ENCODE measurements at regions not wholly inside any gene's neighbourhood (a gene's known extent, or its start where the extent isn't known, plus 50 kb on each side); places are given as distances from the start of the nearest gene placed in this dataset.

- no peak for TF ChIP-seq CTCF (IDR thresholded peaks at IDR 0.05)
- TF ChIP-seq ZFX (IDR thresholded peaks at IDR 0.05; ENCODE audit: borderline replicate concordance): no peak
- H3K27ac ChIP-seq: no peak overlapping the region
These were observed 258.3 kb upstream of the PMEPA1 start for GRCh38 chr20:57968120-57968519.

DNA sequence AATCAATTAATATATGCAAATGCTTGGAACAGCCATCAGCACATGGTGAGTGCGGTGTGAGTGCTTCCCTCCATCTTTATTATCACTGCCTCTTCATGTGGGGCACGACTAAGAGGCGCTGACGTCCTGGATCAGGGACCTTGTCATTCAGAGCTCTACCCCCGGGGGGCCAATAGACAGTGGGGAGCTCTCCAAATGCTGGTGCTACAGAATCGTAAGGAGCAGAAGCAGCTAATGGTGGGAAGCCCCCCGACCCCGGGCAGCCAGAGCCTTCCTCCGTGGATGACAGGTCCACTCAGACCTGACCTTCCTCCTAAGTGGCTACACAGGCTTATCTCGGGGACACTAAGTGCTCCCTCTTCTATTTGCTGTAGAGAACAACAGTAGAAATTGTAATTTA, 257.5 kb upstream of the PMEPA1 start:
- TF ChIP-seq CTCF (IDR thresholded peaks at IDR 0.05) (no peak), ZFX (IDR thresholded peaks at IDR 0.05; ENCODE audit: borderline replicate concordance) (no peak)
- no peak overlapping the region for H3K27ac ChIP-seq

DNA sequence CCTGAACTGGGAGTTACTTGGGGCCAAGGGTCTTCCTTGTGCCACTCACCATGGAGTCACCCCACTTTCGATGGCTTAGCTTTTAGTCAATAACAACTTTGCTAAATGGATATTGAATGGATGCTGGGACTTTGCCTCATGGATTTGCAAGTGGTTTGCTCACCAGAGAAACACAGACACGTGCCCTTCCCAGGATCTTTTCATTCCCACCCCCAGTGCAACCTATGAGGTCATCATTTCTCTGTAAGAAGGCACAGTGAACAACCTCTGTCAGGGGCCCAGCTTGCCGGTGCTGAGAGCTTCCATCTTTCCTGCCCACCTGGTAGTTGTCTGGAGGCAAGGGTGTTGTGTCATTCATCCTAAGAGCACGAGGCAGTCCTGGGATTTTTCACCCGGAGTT, 256.8 kb upstream of the PMEPA1 start:
- no peak overlapping the region for H3K27ac ChIP-seq
- TF ChIP-seq ZFX (IDR thresholded peaks at IDR 0.05; ENCODE audit: borderline replicate concordance) (no peak), CTCF (IDR thresholded peaks at IDR 0.05) (no peak)

GRCh38 chr20:57965441-57965840, 255.6 kb upstream of the PMEPA1 start:
- H3K27ac ChIP-seq: no peak overlapping the region
- TF ChIP-seq CTCF (IDR thresholded peaks at IDR 0.05): no peak
- no peak for TF ChIP-seq ZFX (IDR thresholded peaks at IDR 0.05; ENCODE audit: borderline replicate concordance)

DNA sequence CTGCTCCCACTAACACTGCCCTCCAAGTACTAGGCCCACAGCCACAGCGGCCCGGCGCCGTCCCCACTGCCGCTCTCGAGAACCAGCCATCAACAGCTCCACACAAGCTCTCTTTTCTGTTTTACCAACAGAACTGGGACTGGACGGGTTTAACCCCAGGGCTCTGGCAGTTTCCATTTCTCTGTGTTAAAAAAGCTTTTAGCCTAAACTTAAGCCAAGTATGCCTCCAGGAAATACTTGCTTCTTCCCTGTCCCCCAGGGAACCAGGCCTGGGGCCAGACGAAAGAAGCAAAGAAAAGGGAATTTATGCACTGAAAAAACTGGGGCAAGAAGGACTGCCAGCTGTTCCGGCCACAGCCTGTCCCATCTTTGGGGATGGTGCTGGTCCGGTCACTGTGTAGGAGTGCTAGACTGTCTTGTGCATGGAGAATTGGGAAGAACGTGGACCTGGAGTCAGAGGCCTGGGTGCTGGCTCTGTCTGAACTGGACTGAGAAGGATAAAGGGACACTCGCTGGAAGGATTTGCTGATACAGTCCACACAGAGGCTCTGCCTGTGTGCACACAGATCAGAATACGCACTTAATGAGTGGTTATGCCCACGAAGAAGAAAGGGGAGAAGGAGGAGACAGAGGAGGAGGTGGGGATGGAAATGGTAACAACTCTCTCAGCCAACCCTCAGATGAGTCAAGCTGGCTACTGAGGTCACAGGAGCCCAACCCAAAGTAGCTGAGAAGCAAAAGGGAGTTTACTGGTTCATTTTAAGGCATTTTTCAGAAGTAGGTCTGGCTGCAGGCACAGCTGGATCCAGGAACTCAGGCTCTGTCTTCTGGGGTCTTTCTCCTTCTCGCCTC, 254.4 kb upstream of the PMEPA1 start:
- TF ChIP-seq CTCF (IDR thresholded peaks at IDR 0.05) (no peak), ZFX (IDR thresholded peaks at IDR 0.05; ENCODE audit: borderline replicate concordance) (no peak)
- H3K27ac ChIP-seq: no peak overlapping the region

GRCh38 chr20:57960803-57961575, 251.2 kb upstream of the PMEPA1 start:
- H3K27ac ChIP-seq: no peak overlapping the region
- TF ChIP-seq CTCF (IDR thresholded peaks at IDR 0.05): no peak
- TF ChIP-seq ZFX (IDR thresholded peaks at IDR 0.05; ENCODE audit: borderline replicate concordance): no peak

DNA sequence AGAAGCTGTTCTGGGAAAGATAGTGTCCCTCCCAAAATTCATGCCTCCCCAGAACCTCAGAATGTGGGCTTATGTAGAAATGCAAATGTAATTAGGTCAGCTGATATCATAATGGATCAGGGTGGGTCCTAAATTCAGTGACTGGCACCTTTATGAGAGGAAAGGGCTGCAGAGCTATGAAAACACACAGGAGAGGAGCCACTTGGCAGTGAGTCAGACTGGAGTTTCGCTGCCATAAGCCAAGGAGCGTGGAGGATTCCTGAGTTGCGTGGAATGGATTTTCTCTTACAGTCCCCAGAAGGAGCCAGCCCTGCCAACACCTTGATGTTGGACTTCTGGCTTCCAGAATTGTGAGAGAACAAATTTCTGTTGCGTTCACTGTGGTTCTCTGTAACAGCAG, 249.8 kb upstream of the PMEPA1 start:
- H3K27ac ChIP-seq: no peak overlapping the region
- TF ChIP-seq CTCF (IDR thresholded peaks at IDR 0.05): no peak
- TF ChIP-seq ZFX (IDR thresholded peaks at IDR 0.05; ENCODE audit: borderline replicate concordance): no peak

Measured in 22Rv1 (cell line).